Left hindlimb (tissue), 1 donor: ENCODE measurements at regions not wholly inside any gene's neighbourhood (a gene's known extent, or its start where the extent isn't known, plus 50 kb on each side); places are given as distances from the start of the nearest gene placed in this dataset.

ENCODE experiments used
- DNase-seq: peaks from one replicate; pipeline ENCODE4 v3.0.0-alpha.2; 2018

GRCh38 chr14:99038431-99038820, 233.6 kb downstream of the BCL11B start:
- no peak for DNase-seq

- DNase-seq: no peak
Observed at GRCh38 chr14:99039331-99040041, 232.5 kb downstream of the BCL11B start.

GRCh38 chr14:99040052-99040451, 231.9 kb downstream of the BCL11B start:
- no peak for DNase-seq

- no peak for DNase-seq
Observed at GRCh38 chr14:99040711-99041110, 231.3 kb downstream of the BCL11B start.

GRCh38 chr14:99041141-99041819, 230.7 kb downstream of the BCL11B start:
- no peak for DNase-seq

- DNase-seq: no peak
Observed at GRCh38 chr14:99041820-99042174, 230.2 kb downstream of the BCL11B start.

- DNase-seq: no peak
Observed at GRCh38 chr14:99042381-99043266, 229.4 kb downstream of the BCL11B start.

- no peak for DNase-seq
Observed at GRCh38 chr14:99043267-99043615, 228.8 kb downstream of the BCL11B start.

GRCh38 chr14:99043756-99044155, 228.2 kb downstream of the BCL11B start:
- no peak for DNase-seq

GRCh38 chr14:99047441-99048031, 224.5 kb downstream of the BCL11B start:
- no peak for DNase-seq

- no peak for DNase-seq
Observed at GRCh38 chr14:99050309-99050708, 221.7 kb downstream of the BCL11B start.

- no peak for DNase-seq
Observed at GRCh38 chr14:99052467-99052866, 219.5 kb downstream of the BCL11B start.

- DNase-seq: no peak
Observed at GRCh38 chr14:99055019-99055418, 217.0 kb downstream of the BCL11B start.

GRCh38 chr14:99055816-99056215, 216.2 kb downstream of the BCL11B start:
- no peak for DNase-seq

GRCh38 chr14:99057576-99058083, 214.4 kb downstream of the BCL11B start:
- no peak for DNase-seq

- DNase-seq: no peak
Observed at GRCh38 chr14:99058542-99058941, 213.5 kb downstream of the BCL11B start.

GRCh38 chr14:99062216-99062615, 209.8 kb downstream of the BCL11B start:
- DNase-seq: no peak

- DNase-seq: no peak
Observed at GRCh38 chr14:99062772-99063418, 209.1 kb downstream of the BCL11B start.

- no peak for DNase-seq
Observed at GRCh38 chr14:99063620-99064225, 208.3 kb downstream of the BCL11B start.

GRCh38 chr14:99064262-99064954, 207.6 kb downstream of the BCL11B start:
- DNase-seq: no peak

- DNase-seq: no peak
Observed at GRCh38 chr14:99065551-99065950, 206.4 kb downstream of the BCL11B start.

GRCh38 chr14:99066378-99066777, 205.6 kb downstream of the BCL11B start:
- no peak for DNase-seq
